ENCODE measurements at regions not wholly inside any gene's neighbourhood (a gene's known extent, or its start where the extent isn't known, plus 50 kb on each side); places are given as distances from the start of the nearest gene placed in this dataset.

DNA sequence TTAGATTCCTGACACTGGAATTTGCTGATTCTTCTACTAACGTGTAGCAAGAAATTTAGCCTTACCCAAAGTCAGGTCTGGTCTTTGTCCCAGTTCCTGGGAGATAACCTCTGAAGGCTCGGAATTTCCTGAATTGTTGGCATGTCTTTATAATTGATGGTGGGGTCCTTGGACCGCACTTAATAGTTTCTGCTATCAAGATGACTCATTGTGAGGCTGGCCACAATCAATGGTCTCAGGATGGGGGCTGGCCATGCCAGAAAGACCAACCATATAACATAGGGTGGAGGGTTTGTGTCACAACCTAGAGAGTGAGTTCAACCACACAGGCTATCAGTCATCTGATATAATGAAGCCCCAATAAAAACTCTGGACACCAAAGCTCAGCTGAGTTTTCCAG is 259.7 kb downstream of the DAD1 start:
- Histone ChIP-seq H3K9me3 (ENCODE audit: control insufficient read depth, low read depth, low read length) (peaks cover 3% of the 10 kb centered on the region), H3K36me3 (ENCODE audit: control insufficient read depth in 2 of 2, extremely low read depth in 1 of 2, insufficient read depth in 2 of 2, low read length in 2 of 2) (no peaks in the 10 kb centered on the region), H3K9me1 (ENCODE audit: control insufficient read depth, extremely low read depth, insufficient read depth, low read length) (no peaks in the 10 kb centered on the region), H3K4me3 (ENCODE audit: control insufficient read depth in 2 of 3, extremely low read depth in 1 of 3, insufficient read depth in 2 of 3, low read depth in 1 of 3, low read length in 3 of 3) (no peak overlapping the region), H3K4me1 (ENCODE audit: control insufficient read depth, extremely low read depth, insufficient read depth, low read length) (peaks cover 5% of the 10 kb centered on the region), H3K79me2 (ENCODE audit: control insufficient read depth, insufficient read depth, low read length) (no peaks in the 10 kb centered on the region), H3K9ac (ENCODE audit: control insufficient read depth, extremely low read depth, insufficient read depth, low read length) (no peak overlapping the region), H4K20me1 (ENCODE audit: control insufficient read depth, extremely low read depth, insufficient read depth, low read length) (no peaks in the 10 kb centered on the region), H3K4me2 (ENCODE audit: control insufficient read depth, extremely low read depth, insufficient read depth, low read depth, low read length) (no peak overlapping the region), H3K27me3 (ENCODE audit: control insufficient read depth, extremely low read depth, insufficient read depth, low read length) (no peaks in the 10 kb centered on the region), H2AFZ (ENCODE audit: control insufficient read depth, low read length) (no peak overlapping the region), H3K27ac (ENCODE audit: control insufficient read depth, insufficient read depth, low read length) (no peak overlapping the region)
- dilution Hi-C loops (cut with MboI; ENCODE audit: extremely low pct_ligation_motif_present, low sequenced_read_pairs) = no loop called here
- TF ChIP-seq, protein P1, sequence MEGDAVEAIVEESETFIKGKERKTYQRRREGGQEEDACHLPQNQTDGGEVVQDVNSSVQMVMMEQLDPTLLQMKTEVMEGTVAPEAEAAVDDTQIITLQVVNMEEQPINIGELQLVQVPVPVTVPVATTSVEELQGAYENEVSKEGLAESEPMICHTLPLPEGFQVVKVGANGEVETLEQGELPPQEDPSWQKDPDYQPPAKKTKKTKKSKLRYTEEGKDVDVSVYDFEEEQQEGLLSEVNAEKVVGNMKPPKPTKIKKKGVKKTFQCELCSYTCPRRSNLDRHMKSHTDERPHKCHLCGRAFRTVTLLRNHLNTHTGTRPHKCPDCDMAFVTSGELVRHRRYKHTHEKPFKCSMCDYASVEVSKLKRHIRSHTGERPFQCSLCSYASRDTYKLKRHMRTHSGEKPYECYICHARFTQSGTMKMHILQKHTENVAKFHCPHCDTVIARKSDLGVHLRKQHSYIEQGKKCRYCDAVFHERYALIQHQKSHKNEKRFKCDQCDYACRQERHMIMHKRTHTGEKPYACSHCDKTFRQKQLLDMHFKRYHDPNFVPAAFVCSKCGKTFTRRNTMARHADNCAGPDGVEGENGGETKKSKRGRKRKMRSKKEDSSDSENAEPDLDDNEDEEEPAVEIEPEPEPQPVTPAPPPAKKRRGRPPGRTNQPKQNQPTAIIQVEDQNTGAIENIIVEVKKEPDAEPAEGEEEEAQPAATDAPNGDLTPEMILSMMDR (optimal IDR thresholded peaks at IDR 0.05 in 1 of 3, IDR thresholded peaks at IDR 0.05 in 1 of 3, conservative IDR thresholded peaks at IDR 0.05 in 1 of 3; ENCODE audit: extremely low read depth in 1 of 3, insufficient read depth in 2 of 3, low read length in 3 of 3) = no peak
- TF ChIP-seq EZH2 (IDR thresholded peaks at IDR 0.05; ENCODE audit: low read length) = no peak
- DNase-seq (ENCODE audit: low read depth, low spot score) (no peak), FAIRE-seq (no peak)

DNA sequence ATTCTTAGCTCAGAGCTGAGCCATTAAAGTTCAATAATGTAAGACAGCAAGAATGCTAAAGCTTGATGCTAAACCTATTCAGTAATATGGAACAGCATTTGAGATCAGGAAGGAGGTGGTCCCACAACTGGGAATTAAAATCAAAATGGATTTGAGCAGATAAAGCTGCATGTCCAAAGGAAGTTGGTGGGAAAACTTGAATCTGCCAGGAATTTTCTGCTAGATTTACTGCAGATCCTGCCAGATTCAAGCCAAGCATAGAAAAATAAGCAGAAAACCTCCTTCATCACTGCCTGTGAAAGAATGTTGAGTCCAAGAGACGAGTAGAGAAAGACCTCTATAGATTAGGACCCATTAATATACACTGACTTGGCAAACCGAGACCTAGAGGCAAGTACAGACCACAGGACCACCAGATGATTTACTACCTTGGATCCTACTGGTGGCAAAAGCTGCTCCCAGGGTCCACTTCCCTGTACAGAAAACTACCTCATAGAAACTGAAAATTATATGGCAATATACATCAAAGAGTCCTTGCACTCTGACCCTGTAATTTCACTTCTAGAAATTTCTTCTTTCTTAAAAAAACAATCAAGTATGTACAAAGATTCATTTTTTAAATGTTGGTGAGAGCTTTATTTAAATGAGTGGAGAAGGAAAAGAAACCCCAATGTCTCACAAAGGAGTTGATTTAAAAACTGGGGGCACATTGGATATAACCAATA is 263.2 kb downstream of the DAD1 start:
- FAIRE-seq (no peak), DNase-seq (ENCODE audit: low read depth, low spot score) (no peak)
- Histone ChIP-seq H3K4me3 (ENCODE audit: control insufficient read depth in 2 of 3, extremely low read depth in 1 of 3, insufficient read depth in 2 of 3, low read depth in 1 of 3, low read length in 3 of 3) (no peak overlapping the region), H3K79me2 (ENCODE audit: control insufficient read depth, insufficient read depth, low read length) (no peaks in the 10 kb centered on the region), H4K20me1 (ENCODE audit: control insufficient read depth, extremely low read depth, insufficient read depth, low read length) (no peaks in the 10 kb centered on the region), H3K4me2 (ENCODE audit: control insufficient read depth, extremely low read depth, insufficient read depth, low read depth, low read length) (no peak overlapping the region), H3K27ac (ENCODE audit: control insufficient read depth, insufficient read depth, low read length) (no peak overlapping the region), H3K36me3 (ENCODE audit: control insufficient read depth in 2 of 2, extremely low read depth in 1 of 2, insufficient read depth in 2 of 2, low read length in 2 of 2) (no peaks in the 10 kb centered on the region), H3K9me3 (ENCODE audit: control insufficient read depth, low read depth, low read length) (peaks cover 3% of the 10 kb centered on the region), H3K9ac (ENCODE audit: control insufficient read depth, extremely low read depth, insufficient read depth, low read length) (no peak overlapping the region), H3K4me1 (ENCODE audit: control insufficient read depth, extremely low read depth, insufficient read depth, low read length) (no peaks in the 10 kb centered on the region), H2AFZ (ENCODE audit: control insufficient read depth, low read length) (no peak overlapping the region), H3K27me3 (ENCODE audit: control insufficient read depth, extremely low read depth, insufficient read depth, low read length) (no peaks in the 10 kb centered on the region), H3K9me1 (ENCODE audit: control insufficient read depth, extremely low read depth, insufficient read depth, low read length) (no peaks in the 10 kb centered on the region)
- TF ChIP-seq, protein P1 (optimal IDR thresholded peaks at IDR 0.05 in 1 of 3, IDR thresholded peaks at IDR 0.05 in 1 of 3, conservative IDR thresholded peaks at IDR 0.05 in 1 of 3; ENCODE audit: extremely low read depth in 1 of 3, insufficient read depth in 2 of 3, low read length in 3 of 3) = no peak
- no peak for TF ChIP-seq EZH2 (IDR thresholded peaks at IDR 0.05; ENCODE audit: low read length)
- dilution Hi-C loops (cut with MboI; ENCODE audit: extremely low pct_ligation_motif_present, low sequenced_read_pairs) = no loop called here
